Transverse colon (tissue), 4 donors: ENCODE measurements at regions not wholly inside any gene's neighbourhood (a gene's known extent, or its start where the extent isn't known, plus 50 kb on each side); places are given as distances from the start of the nearest gene placed in this dataset.

Source experiments
- EP300 ChIP-seq: sonication (generic); formaldehyde crosslinking; IDR thresholded peaks from one replicate; pipeline ENCODE4 v1.6.1; 2017; ENCODE audit warnings: antibody characterized with exemption, low read depth
- POLR2A ChIP-seq: fragments of 450-650 bp; IDR thresholded peaks from one replicate; pipeline ENCODE4 v1.6.1; 2016; ENCODE audit warnings: antibody characterized with exemption, mild to moderate bottlenecking, moderate library complexity
- POLR2AphosphoS5 ChIP-seq, 3 donors: sonication (generic); formaldehyde crosslinking; IDR thresholded peaks; one replicate each; pipeline ENCODE4 v1.6.1; 2016; ENCODE audit warnings: antibody characterized with exemption in 3 of 3
- TF ChIP-seq, protein P1 (sequence below), 5 experiments: fragments of 200-600 bp in 3 of 5; fragments of 450-650 bp in 2 of 5; sonication (generic) in 3 of 5; IDR thresholded peaks; 1 replicate in 2 of 5; 2 replicates in 3 of 5; pipeline ENCODE4 v1.5.1; 2016 to 2017; ENCODE audit warnings: antibody characterized with exemption in 5 of 5, inconsistent platforms in 3 of 5, mild to moderate bottlenecking in 2 of 5, moderate library complexity in 1 of 5

DNA sequence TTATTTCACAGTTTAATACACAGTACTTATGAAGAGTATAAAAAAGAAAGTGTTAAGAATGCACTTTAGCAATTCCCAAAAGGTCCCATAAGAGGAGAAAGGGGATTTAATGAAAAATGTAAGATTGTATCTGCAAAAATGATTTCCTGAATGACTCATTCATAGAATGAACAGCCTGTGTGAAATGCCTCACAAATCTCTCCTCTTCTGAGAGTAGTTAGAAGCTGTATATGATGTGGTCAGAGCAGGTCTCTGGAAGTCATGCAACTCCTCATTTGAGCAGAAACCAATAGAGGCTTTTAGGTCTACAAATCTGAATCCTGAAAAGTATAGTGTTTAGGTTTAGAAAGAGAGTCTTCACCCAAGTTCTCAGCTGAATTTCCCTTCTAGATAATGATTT lies 381.3 kb upstream of the INTU start:
- TF ChIP-seq, protein P1, sequence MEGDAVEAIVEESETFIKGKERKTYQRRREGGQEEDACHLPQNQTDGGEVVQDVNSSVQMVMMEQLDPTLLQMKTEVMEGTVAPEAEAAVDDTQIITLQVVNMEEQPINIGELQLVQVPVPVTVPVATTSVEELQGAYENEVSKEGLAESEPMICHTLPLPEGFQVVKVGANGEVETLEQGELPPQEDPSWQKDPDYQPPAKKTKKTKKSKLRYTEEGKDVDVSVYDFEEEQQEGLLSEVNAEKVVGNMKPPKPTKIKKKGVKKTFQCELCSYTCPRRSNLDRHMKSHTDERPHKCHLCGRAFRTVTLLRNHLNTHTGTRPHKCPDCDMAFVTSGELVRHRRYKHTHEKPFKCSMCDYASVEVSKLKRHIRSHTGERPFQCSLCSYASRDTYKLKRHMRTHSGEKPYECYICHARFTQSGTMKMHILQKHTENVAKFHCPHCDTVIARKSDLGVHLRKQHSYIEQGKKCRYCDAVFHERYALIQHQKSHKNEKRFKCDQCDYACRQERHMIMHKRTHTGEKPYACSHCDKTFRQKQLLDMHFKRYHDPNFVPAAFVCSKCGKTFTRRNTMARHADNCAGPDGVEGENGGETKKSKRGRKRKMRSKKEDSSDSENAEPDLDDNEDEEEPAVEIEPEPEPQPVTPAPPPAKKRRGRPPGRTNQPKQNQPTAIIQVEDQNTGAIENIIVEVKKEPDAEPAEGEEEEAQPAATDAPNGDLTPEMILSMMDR (IDR thresholded peaks at IDR 0.05): no peak
- TF ChIP-seq EP300 (no peak), POLR2A (no peak), POLR2AphosphoS5 (IDR thresholded peaks at IDR 0.05) (no peak)
